ENCODE measurements at regions not wholly inside any gene's neighbourhood (a gene's known extent, or its start where the extent isn't known, plus 50 kb on each side); places are given as distances from the start of the nearest gene placed in this dataset.
A peak's percentile ranks its signal among the peaks of the same experiment; 100 is the strongest.

GRCh38 chrX:13103188-13103913 is 58.9 kb upstream of the FAM9C start:
- H3K4me3 ChIP-seq (ENCODE audit: low read depth, low read length), result no peak overlapping the region
- FAIRE-seq (peak; percentile 55), DNase-seq (ENCODE audit: low read depth) (peak; percentile 66)
- no peak for TF ChIP-seq CTCF (IDR thresholded peaks at IDR 0.05; ENCODE audit: insufficient read depth, low read length, severe bottlenecking)
- no peaks in the 10 kb centered on the region for H3K27me3 ChIP-seq (ENCODE audit: control insufficient read depth, insufficient read depth, low read length)
- H3K36me3 ChIP-seq (ENCODE audit: control insufficient read depth, insufficient read depth, low read length), result no peaks in the 10 kb centered on the region

GRCh38 chrX:13102636-13103035 is 58.2 kb upstream of the FAM9C start:
- TF ChIP-seq CTCF (IDR thresholded peaks at IDR 0.05; ENCODE audit: insufficient read depth, low read length, severe bottlenecking), result no peak
- no peak overlapping the region for H3K4me3 ChIP-seq (ENCODE audit: low read depth, low read length)
- no peaks in the 10 kb centered on the region for H3K27me3 ChIP-seq (ENCODE audit: control insufficient read depth, insufficient read depth, low read length)
- FAIRE-seq (no peak), DNase-seq (ENCODE audit: low read depth) (no peak)
- no peaks in the 10 kb centered on the region for H3K36me3 ChIP-seq (ENCODE audit: control insufficient read depth, insufficient read depth, low read length)

GRCh38 chrX:13101441-13102139 is 57.2 kb upstream of the FAM9C start:
- H3K27me3 ChIP-seq (ENCODE audit: control insufficient read depth, insufficient read depth, low read length), result no peaks in the 10 kb centered on the region
- FAIRE-seq, result no peak
- peak; percentile 94 for DNase-seq (ENCODE audit: low read depth)
- no peak overlapping the region for H3K4me3 ChIP-seq (ENCODE audit: low read depth, low read length)
- TF ChIP-seq CTCF (IDR thresholded peaks at IDR 0.05; ENCODE audit: insufficient read depth, low read length, severe bottlenecking), result no peak
- H3K36me3 ChIP-seq (ENCODE audit: control insufficient read depth, insufficient read depth, low read length), result no peaks in the 10 kb centered on the region

- TF ChIP-seq CTCF (IDR thresholded peaks at IDR 0.05; ENCODE audit: insufficient read depth, low read length, severe bottlenecking), result no peak
- FAIRE-seq (no peak), DNase-seq (ENCODE audit: low read depth) (no peak)
- no peaks in the 10 kb centered on the region for H3K27me3 ChIP-seq (ENCODE audit: control insufficient read depth, insufficient read depth, low read length)
- H3K36me3 ChIP-seq (ENCODE audit: control insufficient read depth, insufficient read depth, low read length), result no peaks in the 10 kb centered on the region
- no peak overlapping the region for H3K4me3 ChIP-seq (ENCODE audit: low read depth, low read length)
These were observed 54.7 kb upstream of the FAM9C start for GRCh38 chrX:13099121-13099520.

- TF ChIP-seq CTCF (IDR thresholded peaks at IDR 0.05; ENCODE audit: insufficient read depth, low read length, severe bottlenecking), result no peak
- DNase-seq (ENCODE audit: low read depth) (no peak), FAIRE-seq (no peak)
- Histone ChIP-seq H3K4me3 (ENCODE audit: low read depth, low read length) (no peak overlapping the region), H3K36me3 (ENCODE audit: control insufficient read depth, insufficient read depth, low read length) (no peaks in the 10 kb centered on the region), H3K27me3 (ENCODE audit: control insufficient read depth, insufficient read depth, low read length) (no peaks in the 10 kb centered on the region)
These were observed 52.3 kb upstream of the FAM9C start for GRCh38 chrX:13096728-13097127.
